IMR-90 (cell line): ENCODE measurements at regions not wholly inside any gene's neighbourhood (a gene's known extent, or its start where the extent isn't known, plus 50 kb on each side); places are given as distances from the start of the nearest gene placed in this dataset.

Source experiments
- ATAC-seq: fragments of 200-7000 bp; cut with Tn5 transposase; 2 replicates; pipeline ENCODE4 v1.9.1; 2020; ENCODE audit warnings: low read depth, mild to moderate bottlenecking, moderate library complexity
- BruUV-seq: library from RNA; stranded (reverse); fragments of 400-500 nt; replicated peaks from 2 replicates; lab custom pipeline; 2021; lab: Mats Ljungman, UMichigan
- CTCF ChIA-PET: fragments of 300-600 bp; formaldehyde crosslinking; extraction: SDS; loops from one replicate; lab custom pipeline; 2021; ENCODE audit warnings: antibody characterized with exemption; lab: Yijun Ruan, JAX
- POLR2A ChIA-PET: fragments of 300-600 bp; sonication (Branson Sonifier 250); formaldehyde crosslinking; loops from one replicate; lab custom pipeline; 2022; ENCODE audit warnings: antibody characterized with exemption; ENCODE audit not compliant: unreplicated experiment; lab: Charles Lee
- DNase-seq: peaks from one replicate; pipeline ENCODE4 v3.0.0; 2013
- H2AFZ ChIP-seq: replicated peaks from 2 replicates; pipeline ENCODE3; 2013; ENCODE audit warnings: low read length, mild to moderate bottlenecking; ENCODE audit not compliant: poor library complexity
- H2AK5ac ChIP-seq: 2 replicates; pipeline ENCODE4 v1.6.1; 2013; ENCODE audit warnings: low read depth, low read length, inconsistent platforms
- H2AK9ac ChIP-seq: replicated peaks from 2 replicates; pipeline ENCODE3; 2013; ENCODE audit warnings: mild to moderate bottlenecking, low read depth, low read length, moderate library complexity; ENCODE audit not compliant: poor library complexity
- H2BK120ac ChIP-seq: 2 replicates; pipeline ENCODE4 v1.6.1; 2013; ENCODE audit warnings: low read depth, low read length, inconsistent platforms
- H2BK15ac ChIP-seq: 3 replicates; pipeline ENCODE4 v1.6.1; 2013; ENCODE audit warnings: low read depth, low read length, inconsistent platforms
- H2BK20ac ChIP-seq: 2 replicates; pipeline ENCODE4 v1.6.1; 2013; ENCODE audit warnings: low read depth, mild to moderate bottlenecking, inconsistent platforms, low read length, moderate library complexity
- H2BK5ac ChIP-seq: 2 replicates; pipeline ENCODE4 v1.6.1; 2013; ENCODE audit warnings: mild to moderate bottlenecking, low read depth, low read length, inconsistent platforms; ENCODE audit not compliant: poor library complexity, severe bottlenecking
- H3K14ac ChIP-seq: replicated peaks from 2 replicates; pipeline ENCODE4 v1.6.1; 2013; ENCODE audit warnings: low read depth, low read length, inconsistent platforms
- H3K18ac ChIP-seq: 2 replicates; pipeline ENCODE4 v1.6.1; 2013; ENCODE audit warnings: low read depth, low read length, control low read depth
- H3K23ac ChIP-seq: 2 replicates; pipeline ENCODE4 v1.6.1; 2013; ENCODE audit warnings: low read depth, low read length, inconsistent platforms
- H3K27ac ChIP-seq: 2 replicates; pipeline ENCODE4 v1.5.1; 2013; ENCODE audit warnings: mild to moderate bottlenecking, control low read depth, low read length; ENCODE audit not compliant: insufficient read depth
- H3K27me3 ChIP-seq: 2 replicates; pipeline ENCODE4 v1.6.1; 2013; ENCODE audit warnings: low read length; ENCODE audit not compliant: control insufficient read depth, insufficient read depth
- H3K36me3 ChIP-seq: 2 replicates; pipeline ENCODE4 v1.6.1; 2013; ENCODE audit warnings: low read length, mixed read lengths; ENCODE audit not compliant: control insufficient read depth, insufficient read depth
- H3K4ac ChIP-seq: 2 replicates; pipeline ENCODE4 v1.6.1; 2013; ENCODE audit warnings: low read depth, low read length, inconsistent platforms
- H3K4me1 ChIP-seq: 2 replicates; pipeline ENCODE4 v1.6.1; 2013; ENCODE audit warnings: low read length, mixed read lengths; ENCODE audit not compliant: control insufficient read depth, insufficient read depth
- H3K4me2 ChIP-seq: 2 replicates; pipeline ENCODE4 v1.6.1; 2013; ENCODE audit warnings: low read depth, mild to moderate bottlenecking, control low read depth, low read length, moderate library complexity
- H3K4me3 ChIP-seq: 2 replicates; pipeline ENCODE4 v1.5.1; 2013; ENCODE audit warnings: low read depth, mild to moderate bottlenecking, control low read depth, low read length, moderate library complexity; ENCODE audit not compliant: insufficient read depth
- H3K56ac ChIP-seq: 2 replicates; pipeline ENCODE4 v1.6.1; 2013; ENCODE audit warnings: low read length, inconsistent platforms; ENCODE audit not compliant: insufficient read depth; ENCODE audit errors: extremely low read depth
- H3K79me1 ChIP-seq, 2 experiments: 2 replicates each; pipeline ENCODE4 v1.6.1; 2013; ENCODE audit warnings: low read length in 2 of 2, inconsistent platforms in 1 of 2, low read depth in 1 of 2
- H3K9ac ChIP-seq: 2 replicates; pipeline ENCODE4 v1.6.1; 2013; ENCODE audit warnings: low read depth, low read length, control low read depth
- H3K9me1 ChIP-seq: 2 replicates; pipeline ENCODE4 v1.6.1; 2013; ENCODE audit warnings: low read length, inconsistent platforms; ENCODE audit not compliant: insufficient read depth
- H3K9me3 ChIP-seq: 2 replicates; pipeline ENCODE4 v1.6.1; 2013; ENCODE audit warnings: low read length; ENCODE audit not compliant: control insufficient read depth, insufficient read depth
- H4K20me1 ChIP-seq: 2 replicates; pipeline ENCODE4 v1.6.1; 2013; ENCODE audit warnings: low read length, inconsistent platforms; ENCODE audit not compliant: insufficient read depth
- H4K5ac ChIP-seq: 2 replicates; pipeline ENCODE4 v1.6.1; 2013; ENCODE audit warnings: mild to moderate bottlenecking, low read depth, low read length, control low read depth
- H4K8ac ChIP-seq, 2 experiments: 2 replicates each; pipeline ENCODE4 v1.6.1; 2013; ENCODE audit warnings: low read depth in 2 of 2, low read length in 2 of 2, control low read depth in 1 of 2, inconsistent platforms in 1 of 2
- H4K91ac ChIP-seq: 2 replicates; pipeline ENCODE4 v1.6.1; 2013; ENCODE audit warnings: low read depth, low read length, inconsistent platforms; ENCODE audit not compliant: insufficient read depth
- BHLHE40 ChIP-seq: fragments of 150-350 bp; IDR thresholded peaks from 2 replicates; pipeline ENCODE4 v1.6.1; 2016; ENCODE audit warnings: mild to moderate bottlenecking, low read depth, low read length
- CEBPB ChIP-seq: IDR thresholded peaks from 2 replicates; pipeline ENCODE4 v1.6.1; 2012; ENCODE audit warnings: low read depth, low read length, improper control_type of control experiment
- CHD1 ChIP-seq: IDR thresholded peaks from 2 replicates; pipeline ENCODE4 v1.6.1; 2012; ENCODE audit warnings: low read depth, low read length, improper control_type of control experiment
- CTCF ChIP-seq: conservative IDR thresholded peaks from 2 replicates; pipeline ENCODE4 v1.5.1; 2012; ENCODE audit warnings: mild to moderate bottlenecking, low read depth, low read length, improper control_type of control experiment
- ELK1 ChIP-seq: fragments of 150-350 bp; IDR thresholded peaks from 2 replicates; pipeline ENCODE4 v1.6.1; 2016; ENCODE audit warnings: low read depth, mild to moderate bottlenecking, low read length, moderate library complexity, borderline replicate concordance
- FOS ChIP-seq: fragments of 150-350 bp; IDR thresholded peaks from 2 replicates; pipeline ENCODE4 v1.6.1; 2016; ENCODE audit warnings: low read depth, low read length
- MAFK ChIP-seq: IDR thresholded peaks from 2 replicates; pipeline ENCODE4 v1.6.1; 2012; ENCODE audit warnings: low read depth, low read length, improper control_type of control experiment
- MAZ ChIP-seq: IDR thresholded peaks from 2 replicates; pipeline ENCODE4 v1.6.1; 2012; ENCODE audit warnings: low read depth, mild to moderate bottlenecking, low read length, improper control_type of control experiment, moderate library complexity, borderline replicate concordance
- MXI1 ChIP-seq: IDR thresholded peaks from 2 replicates; pipeline ENCODE4 v1.6.1; 2012; ENCODE audit warnings: low read depth, mild to moderate bottlenecking, low read length, moderate library complexity, borderline replicate concordance
- NFE2L2 ChIP-seq: fragments of 150-350 bp; IDR thresholded peaks from 2 replicates; pipeline ENCODE4 v1.6.1; 2016; ENCODE audit warnings: low read depth, mild to moderate bottlenecking, low read length
- POLR2A ChIP-seq: IDR thresholded peaks from 2 replicates; pipeline ENCODE4 v1.6.1; 2012; ENCODE audit warnings: mild to moderate bottlenecking, low read depth, low read length
- RAD21 ChIP-seq: IDR thresholded peaks from 2 replicates; pipeline ENCODE4 v1.6.1; 2012; ENCODE audit warnings: low read length, improper control_type of control experiment
- RCOR1 ChIP-seq: IDR thresholded peaks from 2 replicates; pipeline ENCODE4 v1.6.1; 2012; ENCODE audit warnings: mild to moderate bottlenecking, low read length, improper control_type of control experiment; ENCODE audit not compliant: insufficient replicate concordance
- RFX5 ChIP-seq: IDR thresholded peaks from 2 replicates; pipeline ENCODE4 v1.8.0; 2012; ENCODE audit warnings: low read depth, mild to moderate bottlenecking, low read length, moderate library complexity
- SMC3 ChIP-seq: fragments of 150-350 bp; IDR thresholded peaks from 2 replicates; pipeline ENCODE4 v1.6.1; 2016; ENCODE audit warnings: low read depth, mild to moderate bottlenecking, antibody characterized with exemption, low read length, moderate library complexity
- WGBS, 2 experiments: methylation state at CpG; one replicate each; pipeline versions ENCODE4 v1.1.5 to v1.1.7; 2013; ENCODE audit warnings: missing lambda C conversion rate in 2 of 2; ENCODE audit not compliant: insufficient read length in 1 of 2; ENCODE audit errors: extremely low coverage in 2 of 2; 5-methylcytosine and 5-hydroxymethylcytosine counted together
- dilution Hi-C: fragments of 300-500 bp; cut with HindIII; formaldehyde crosslinking; loops from one replicate; pipeline ENCODE4 v1.14.3; 2018; ENCODE audit warnings: low sequenced_read_pairs; ENCODE audit not compliant: unreplicated experiment
- in situ Hi-C: fragments of 300-500 bp; cut with MboI; formaldehyde crosslinking; loops from 3 replicates; pipeline ENCODE4 v1.14.3; 2019; ENCODE audit warnings: low sequenced_read_pairs, inconsistent platforms, mixed read lengths
- intact Hi-C: fragments of 100-400 bp; cut with micrococcal nuclease; formaldehyde crosslinking; loops from 2 replicates; pipeline ENCODE4 v1.10.0; 2022
- TF ChIP-seq, protein P1 (sequence below): fragments of 150-350 bp; IDR thresholded peaks from 2 replicates; pipeline ENCODE4 v1.6.1; 2017; ENCODE audit warnings: mild to moderate bottlenecking, antibody characterized with exemption, low read length, low read depth

GRCh38 chr18:30618567-30618966 is 424.0 kb downstream of the DSC3 start:
- in situ Hi-C loops, result no loop called here
- CTCF ChIA-PET, result no interaction called here
- TF ChIP-seq RFX5 (no peak), CTCF (no peak), RAD21 (no peak), NFE2L2 (no peak), RCOR1 (no peak), MAZ (no peak), BHLHE40 (no peak), FOS (no peak), CEBPB (no peak), CHD1 (no peak), MXI1 (no peak), ELK1 (no peak), POLR2A (no peak), MAFK (no peak), SMC3 (no peak)
- TF ChIP-seq, protein P1, sequence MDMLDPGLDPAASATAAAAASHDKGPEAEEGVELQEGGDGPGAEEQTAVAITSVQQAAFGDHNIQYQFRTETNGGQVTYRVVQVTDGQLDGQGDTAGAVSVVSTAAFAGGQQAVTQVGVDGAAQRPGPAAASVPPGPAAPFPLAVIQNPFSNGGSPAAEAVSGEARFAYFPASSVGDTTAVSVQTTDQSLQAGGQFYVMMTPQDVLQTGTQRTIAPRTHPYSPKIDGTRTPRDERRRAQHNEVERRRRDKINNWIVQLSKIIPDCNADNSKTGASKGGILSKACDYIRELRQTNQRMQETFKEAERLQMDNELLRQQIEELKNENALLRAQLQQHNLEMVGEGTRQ, result no peak

More at GRCh38 chr18:30618567-30618966, 424.0 kb downstream of the DSC3 start:
- Histone ChIP-seq H3K9me1 (no peaks in the 10 kb centered on the region), H3K27ac (no peak overlapping the region), H3K23ac (no peak overlapping the region), H2BK5ac (no peak overlapping the region), H3K79me1 (no peaks in the 10 kb centered on the region), H3K4me2 (no peak overlapping the region), H4K91ac (no peak overlapping the region), H2BK15ac (no peak overlapping the region), H2BK20ac (no peak overlapping the region), H2AFZ (no peak overlapping the region), H3K14ac (no peak overlapping the region), H3K27me3 (no peaks in the 10 kb centered on the region), H2AK9ac (no peak overlapping the region), H2BK120ac (no peak overlapping the region), H3K18ac (no peak overlapping the region), H3K56ac (no peak overlapping the region), H3K4me3 (no peak overlapping the region), H3K9ac (no peak overlapping the region), H3K4ac (no peak overlapping the region), H4K20me1 (no peaks in the 10 kb centered on the region), H3K4me1 (no peaks in the 10 kb centered on the region), H3K9me3 (peaks cover 4% of the 10 kb centered on the region), H2AK5ac (no peak overlapping the region), H3K36me3 (no peaks in the 10 kb centered on the region), H4K5ac (no peak overlapping the region), H4K8ac (no peak overlapping the region)
- POLR2A ChIA-PET, result no interaction called here
- WGBS, 2 experiments, result no CpG with 5 or more reads among the region's 3 CpGs
- intact Hi-C loops, result no loop called here
- BruUV-seq, result no TSS peak
- dilution Hi-C loops, result no loop called here
- DNase-seq, result no peak
- ATAC-seq, result no peak
